CD4-positive, alpha-beta T cell treated with Interleukin-4 for 4 hours (primary cell): ENCODE measurements at regions not wholly inside any gene's neighbourhood (a gene's known extent, or its start where the extent isn't known, plus 50 kb on each side); places are given as distances from the start of the nearest gene placed in this dataset.

Experiments
- DNase-seq: peaks from one replicate; pipeline ENCODE4 v3.0.0-alpha.2; 2020

DNA sequence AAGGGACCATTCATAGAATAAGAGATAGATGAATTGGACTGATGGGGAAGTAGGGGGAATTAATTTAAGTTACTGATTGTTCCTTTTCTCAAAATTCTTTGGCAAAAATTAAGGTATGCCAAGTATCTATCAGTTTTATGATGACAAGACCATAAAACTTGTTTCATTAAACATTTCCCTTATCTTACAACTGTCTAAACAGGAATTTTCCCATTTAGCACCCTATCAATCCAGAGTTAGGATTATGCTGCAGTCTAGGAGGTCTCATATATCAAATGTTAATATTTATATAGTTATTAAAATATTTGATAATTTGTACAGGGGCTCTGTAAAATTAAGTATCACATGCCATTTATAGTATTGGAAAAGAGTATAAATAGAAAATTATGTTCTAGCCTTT is 51.5 kb upstream of the ARID1B start:
- DNase-seq, result no peak

DNA sequence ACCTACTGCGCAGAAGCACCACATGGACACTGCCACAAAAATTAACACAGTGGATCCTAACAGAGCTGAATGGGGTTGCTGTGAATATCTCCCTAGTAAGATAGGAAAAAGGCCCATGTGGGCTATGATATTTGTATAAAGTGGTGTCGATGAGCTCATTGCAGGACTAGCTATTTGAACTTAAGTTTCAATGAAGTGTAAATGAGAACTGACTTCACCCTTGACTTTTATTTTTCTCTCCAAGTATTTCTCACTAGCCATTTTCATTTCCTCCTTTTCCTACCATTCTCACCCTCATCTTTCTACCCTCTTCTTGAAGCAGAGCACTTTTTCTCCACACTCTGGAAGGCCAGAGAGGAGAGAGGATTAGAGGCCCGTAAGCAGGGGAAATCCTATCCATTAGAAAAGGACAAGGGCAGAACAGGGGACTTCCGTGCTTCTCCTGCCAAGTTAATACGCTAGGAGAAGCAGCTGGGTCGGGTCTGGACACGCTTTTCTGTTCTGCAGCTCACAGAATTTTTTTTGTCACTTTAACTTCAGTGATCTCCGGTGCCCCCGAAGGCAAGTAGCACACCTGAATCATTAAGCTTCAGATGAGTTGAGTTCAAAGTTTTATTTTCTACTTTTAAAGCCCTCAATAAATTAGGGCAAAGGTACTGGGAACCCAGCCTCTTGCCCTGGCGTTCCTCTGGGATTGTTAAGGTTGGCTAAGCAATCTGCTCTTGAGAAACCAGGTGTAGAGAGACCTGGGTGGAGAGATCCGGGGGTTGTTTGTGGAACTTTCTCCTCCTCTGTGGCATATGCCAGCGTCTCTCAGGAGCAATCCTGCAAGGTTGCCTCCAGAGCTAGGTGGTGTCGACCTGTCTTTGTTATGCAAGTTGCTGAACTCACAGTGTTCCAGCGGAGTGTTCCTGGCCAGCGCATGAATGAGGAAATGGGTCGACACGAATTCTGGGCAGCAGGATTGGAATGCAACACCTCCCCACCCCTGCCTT is 56.2 kb upstream of the ARID1B start:
- no peak for DNase-seq

DNA sequence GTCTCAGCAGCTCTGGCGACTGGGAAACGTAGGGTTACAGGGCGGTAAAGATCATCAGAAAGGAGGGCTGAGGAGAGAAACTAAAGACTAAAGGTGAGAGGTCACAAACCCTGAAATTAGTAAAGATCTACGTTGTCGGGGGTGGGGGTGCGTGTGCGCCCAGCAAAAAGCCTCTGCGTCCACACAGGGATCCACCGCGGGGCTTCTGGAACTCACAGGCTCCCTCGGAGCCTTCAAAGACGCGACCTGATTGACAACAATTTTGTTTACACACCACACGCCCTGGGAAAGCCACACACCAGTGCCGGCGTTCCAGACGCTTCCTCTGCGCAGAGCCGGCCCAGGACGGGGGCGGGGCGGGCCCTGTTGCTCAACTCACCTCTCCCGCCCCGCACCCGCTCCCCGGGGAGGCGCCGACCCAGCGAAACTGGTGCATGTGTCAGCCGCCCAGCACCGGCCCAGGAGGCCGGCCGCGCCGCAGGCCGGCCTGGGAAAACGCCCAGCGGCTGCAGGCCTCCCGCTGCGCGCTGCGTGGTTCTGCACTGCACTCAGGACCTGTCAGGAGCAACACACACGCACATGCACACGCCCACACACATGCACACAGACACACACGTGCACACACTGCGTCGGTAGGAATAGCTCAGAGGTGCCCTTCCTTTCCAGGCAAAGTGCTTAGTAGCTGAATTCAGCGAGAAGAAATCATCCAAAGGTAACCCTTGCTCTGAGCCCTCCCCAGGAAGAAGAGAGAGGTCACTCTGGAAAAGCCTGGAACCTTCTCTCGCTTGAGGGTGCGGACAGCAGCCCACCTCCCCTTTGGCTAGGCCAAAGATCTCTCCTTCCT is 57.2 kb upstream of the ARID1B start:
- DNase-seq, result peak; percentile 70

DNA sequence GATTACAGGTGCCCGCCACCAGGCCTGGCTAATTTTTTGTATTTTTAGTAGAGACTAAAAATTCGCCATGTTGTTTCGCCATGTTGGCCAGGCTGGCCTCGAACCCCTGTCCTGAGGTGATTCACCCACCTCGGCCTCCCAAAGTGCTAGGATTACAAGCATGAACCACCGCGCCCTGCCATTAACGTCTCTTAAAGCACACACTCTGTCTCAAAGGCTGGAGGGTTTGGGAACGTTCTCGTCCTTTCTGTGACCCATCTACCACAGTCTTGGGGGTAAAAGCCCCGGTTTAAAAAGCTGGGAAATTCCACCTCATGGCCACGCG is 57.8 kb upstream of the ARID1B start:
- DNase-seq, result no peak

DNA sequence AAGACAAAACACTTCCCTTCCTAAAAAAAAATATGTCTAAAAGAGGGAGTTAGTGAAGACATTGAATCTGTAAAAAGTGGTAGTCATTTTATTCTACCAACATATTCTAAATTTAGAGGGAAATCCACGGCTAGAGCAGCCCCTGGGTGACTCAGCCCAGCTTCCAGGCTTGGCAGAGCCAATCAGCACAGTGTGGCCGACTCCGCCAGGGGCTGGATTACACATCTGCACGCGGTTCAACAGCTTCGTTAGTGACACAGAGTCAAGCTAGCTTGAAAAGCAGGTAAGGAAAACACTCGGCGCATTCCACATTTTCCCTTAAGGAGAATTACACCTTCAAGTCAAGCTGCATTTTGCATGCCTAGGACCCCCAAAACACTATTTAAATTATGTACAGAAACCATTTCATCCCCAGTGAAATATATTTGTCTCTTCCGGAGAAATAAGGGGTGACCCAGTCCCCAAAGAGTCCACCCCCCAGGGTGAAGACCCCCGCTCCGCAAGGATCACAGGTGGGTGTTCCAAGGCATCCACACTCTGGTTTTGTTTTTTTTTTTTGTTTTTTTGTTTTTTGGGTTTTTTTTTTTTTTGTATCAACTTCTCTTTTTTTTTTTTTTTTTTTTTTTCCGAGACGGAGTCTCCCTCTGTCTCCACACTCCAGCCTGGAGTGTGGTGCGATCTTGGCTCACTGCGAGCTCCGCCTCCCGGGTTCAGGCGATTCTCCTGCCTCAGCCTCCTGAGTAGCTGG is 58.4 kb upstream of the ARID1B start:
- no peak for DNase-seq

DNA sequence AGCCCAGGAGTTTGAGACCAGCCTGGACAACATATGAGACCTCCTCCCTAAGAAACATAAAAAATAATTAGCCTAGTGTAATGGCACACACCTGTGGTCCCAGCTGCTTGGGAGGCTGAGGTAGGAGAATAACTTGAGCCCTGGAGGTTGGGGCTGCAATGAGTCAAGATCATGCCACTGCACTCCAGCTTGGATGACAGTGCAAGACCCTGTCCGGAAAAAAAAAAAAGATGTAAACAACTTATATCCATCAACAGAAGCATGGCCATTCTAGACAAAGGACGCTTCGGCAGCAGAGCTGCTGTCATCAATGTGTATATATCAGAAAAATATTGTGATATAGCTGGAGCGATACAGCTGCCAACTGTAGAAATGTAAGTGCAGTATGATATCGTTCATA is 59.6 kb upstream of the ARID1B start:
- DNase-seq, result no peak

DNA sequence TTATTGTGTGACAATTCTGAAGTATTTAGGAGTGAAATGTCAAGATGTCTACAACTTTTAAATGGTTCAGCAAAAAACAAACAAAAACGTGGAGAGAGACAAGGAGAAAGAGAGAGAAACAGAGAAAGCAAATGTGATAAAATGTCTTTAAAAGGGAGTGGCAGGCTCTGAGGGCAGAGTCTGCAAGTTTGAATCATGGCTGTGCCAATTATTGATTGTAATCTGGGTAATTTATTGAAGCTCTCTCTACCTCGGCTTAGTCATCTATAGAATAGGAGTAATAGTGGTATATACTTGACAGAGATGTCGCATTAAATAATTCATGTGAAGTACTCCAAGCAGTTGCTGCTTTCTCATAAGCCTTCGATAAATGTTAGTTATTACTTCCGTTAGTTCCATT is 61.3 kb upstream of the ARID1B start:
- no peak for DNase-seq

DNA sequence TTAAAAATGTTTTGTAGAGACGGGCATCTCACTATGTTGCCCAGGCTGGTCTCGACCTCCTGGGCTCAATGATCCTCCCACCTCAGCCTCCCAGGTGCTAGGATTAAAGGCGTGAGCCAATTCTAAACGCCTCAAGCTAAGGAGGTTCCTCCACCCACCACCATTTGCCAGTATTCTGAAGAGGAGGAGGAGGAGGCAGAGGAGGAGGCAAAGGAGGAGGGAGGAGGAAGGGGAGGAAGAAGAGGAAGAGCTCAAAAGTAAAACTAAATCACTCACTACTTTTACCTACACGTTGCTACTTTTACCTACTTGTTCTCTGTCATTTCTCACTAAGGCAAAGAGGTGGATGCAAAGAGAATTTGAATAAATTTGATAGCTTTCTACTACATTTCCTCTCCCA is 63.6 kb upstream of the ARID1B start:
- no peak for DNase-seq

DNA sequence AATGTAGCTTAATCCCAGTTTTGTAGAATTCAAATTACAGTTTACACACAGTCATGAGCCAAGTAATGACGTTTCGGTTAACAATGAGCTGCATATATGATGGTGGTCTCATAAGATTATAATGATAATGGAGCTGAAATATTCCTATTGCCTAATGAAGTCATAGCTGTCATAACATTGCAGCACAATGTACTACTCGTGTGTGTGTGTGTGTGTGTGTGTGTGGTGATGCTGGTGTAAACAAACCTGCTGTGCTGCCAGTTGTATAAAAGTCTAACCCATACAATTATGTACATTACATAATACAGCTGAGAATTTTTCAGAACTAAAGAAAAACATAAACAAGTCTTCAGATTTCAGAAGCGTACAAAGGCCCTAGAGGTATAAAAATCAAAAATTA is 66.7 kb upstream of the ARID1B start:
- no peak for DNase-seq

DNA sequence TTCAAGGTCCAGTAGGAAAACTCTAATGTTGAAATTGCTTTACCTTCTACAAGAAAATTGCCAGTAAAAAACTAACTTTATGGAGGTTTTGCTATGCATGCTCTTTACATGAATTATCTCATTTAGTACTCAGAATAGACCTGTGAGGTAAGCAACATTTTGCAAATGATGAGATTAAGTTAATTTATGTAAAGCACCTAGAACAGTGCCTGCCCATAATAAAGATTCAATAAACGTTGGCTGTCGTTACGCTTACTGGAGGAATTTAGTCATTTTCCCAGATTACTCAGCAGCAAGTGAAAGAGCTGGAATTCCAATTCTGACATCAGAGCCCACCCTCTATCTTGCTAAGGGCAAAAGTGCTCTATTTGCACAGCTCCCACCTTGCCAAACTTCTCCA is 69.4 kb upstream of the ARID1B start:
- DNase-seq, result no peak

DNA sequence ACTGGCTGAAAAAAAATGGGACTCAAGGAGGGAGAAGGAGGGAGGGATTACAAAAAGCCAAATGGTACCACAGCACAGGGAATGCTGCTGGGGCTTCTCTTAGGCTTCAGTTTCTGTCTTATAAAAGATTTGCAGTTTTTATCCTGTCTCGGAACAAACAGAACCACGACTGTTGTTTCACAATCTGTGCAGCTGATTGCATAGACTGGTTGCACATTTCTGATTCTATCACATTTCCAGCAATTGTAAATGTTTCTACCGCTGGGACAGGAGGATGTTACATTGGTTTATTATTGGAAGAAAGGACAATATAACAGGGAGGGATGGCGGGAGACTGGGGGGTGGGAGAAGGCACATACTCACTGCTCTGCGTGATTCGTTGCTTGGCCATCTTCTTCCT is 73.5 kb upstream of the ARID1B start:
- DNase-seq, result no peak

DNA sequence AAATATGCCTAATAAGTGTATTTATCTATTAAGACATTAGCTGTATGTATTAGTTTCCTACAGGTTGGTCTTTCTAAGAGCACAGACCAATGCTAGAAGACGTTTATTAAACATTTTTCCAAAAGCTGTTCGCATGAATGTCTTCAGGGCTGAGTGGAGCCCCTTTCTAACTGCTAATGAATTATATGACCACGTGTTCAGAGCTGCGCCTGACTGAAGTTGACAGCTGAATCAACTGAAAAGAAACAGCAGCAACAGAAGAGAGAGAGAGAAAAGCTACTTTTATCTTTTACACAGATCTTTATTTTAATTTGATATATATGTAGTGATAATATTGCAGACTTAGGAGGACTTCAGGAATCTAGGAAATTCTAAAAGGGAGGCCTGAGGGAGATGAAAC is 75.2 kb upstream of the ARID1B start:
- no peak for DNase-seq

DNA sequence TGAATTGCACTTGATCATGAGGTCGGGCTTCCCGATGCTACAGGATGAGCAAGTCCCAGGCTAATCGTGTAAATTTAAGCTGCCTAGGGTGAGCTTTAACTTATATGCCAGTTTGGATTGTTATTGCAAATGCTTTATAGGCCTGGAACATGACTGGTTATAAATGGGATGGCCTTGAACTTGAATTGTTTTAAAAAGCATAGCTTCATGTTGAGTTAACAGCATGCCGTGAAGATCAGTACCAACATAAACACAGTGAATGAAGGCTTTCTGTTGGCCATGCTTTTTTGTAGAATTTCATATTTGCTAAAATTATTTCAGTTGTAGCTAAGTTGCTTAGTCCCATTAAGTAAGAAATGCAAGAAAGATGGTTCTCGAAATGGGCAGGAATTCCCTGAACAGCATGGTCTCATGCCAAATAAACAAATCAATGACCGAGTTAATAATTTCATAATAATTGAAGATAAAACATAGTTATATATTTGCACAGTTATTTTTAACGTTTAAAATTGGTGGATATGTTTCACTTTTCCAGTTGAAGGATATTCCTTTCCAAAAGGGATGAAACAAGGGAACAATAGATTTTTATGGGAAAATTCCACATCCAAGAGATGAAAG is 76.6 kb upstream of the ARID1B start:
- DNase-seq, result no peak

DNA sequence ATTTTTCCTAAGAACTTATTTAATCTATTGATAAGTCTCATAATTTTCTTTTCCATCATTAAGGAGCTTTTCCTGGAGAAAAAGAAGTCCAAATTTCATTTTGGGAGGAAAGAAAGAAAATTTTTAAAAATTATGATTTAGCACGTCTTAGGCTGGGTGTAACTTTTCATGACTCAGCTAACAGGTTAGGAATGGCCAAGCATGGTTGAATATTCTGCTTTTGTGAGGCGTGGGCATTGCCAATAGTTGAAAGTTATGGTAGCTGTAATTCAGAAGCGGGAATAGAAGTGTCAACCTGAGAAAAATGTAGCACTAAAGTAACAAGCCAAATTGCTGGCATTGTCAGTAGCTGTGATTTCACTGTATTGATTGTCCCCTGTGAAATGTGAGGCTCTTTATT is 77.2 kb upstream of the ARID1B start:
- no peak for DNase-seq

DNA sequence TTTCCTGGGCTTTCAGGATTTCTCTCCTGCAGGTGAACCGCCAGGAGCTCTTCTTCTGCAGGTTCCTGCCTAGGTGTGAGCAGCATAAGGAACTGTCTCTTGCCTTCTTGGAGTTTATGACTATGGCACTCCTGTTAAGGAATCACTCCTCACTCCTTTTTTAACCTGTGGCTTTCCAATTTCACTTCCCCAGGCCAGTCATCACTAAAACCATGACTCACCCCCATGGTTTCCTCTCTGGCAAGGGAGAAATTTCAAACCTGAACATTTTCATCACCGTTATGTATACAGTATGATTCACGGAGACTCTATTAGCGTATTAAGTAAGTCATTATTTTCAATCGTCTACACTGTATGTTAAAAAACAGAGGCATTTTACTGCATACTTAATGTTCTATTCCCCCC is 78.2 kb upstream of the ARID1B start:
- no peak for DNase-seq

DNA sequence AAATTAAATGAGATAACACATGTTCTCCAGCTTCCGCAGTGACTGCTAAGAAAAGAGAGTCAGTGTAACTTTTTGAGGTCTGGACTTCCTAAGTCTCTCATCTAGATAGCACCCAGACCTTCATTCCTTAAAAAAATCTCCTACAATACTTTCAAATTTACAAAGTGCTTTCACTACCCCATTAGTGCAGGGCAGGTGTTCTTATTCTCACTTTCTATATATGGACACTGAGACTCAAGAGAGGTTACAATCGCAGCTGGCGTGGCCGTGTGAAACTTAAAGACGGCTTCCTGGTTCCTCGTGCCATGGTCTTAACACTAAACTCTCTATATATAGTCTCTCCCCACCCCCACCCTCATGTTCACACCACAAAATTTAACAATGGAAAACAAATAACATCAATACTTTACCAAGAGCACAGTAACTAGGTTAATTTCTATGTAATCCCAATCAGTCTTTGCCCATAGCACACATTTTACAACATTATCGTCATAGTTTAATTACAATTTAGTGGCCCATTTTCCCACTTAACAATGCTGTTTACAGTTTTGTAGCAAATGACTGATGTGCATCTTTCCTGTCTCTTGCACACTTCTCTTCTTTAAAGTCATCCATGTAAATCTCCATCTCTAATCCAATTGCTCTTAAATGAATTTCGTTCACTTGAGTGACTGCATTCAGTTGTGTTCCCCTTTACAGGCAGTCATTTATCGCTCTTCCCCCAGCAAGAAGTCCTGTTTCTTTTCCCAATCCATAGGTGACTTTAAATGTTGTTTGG is 78.8 kb upstream of the ARID1B start:
- no peak for DNase-seq

DNA sequence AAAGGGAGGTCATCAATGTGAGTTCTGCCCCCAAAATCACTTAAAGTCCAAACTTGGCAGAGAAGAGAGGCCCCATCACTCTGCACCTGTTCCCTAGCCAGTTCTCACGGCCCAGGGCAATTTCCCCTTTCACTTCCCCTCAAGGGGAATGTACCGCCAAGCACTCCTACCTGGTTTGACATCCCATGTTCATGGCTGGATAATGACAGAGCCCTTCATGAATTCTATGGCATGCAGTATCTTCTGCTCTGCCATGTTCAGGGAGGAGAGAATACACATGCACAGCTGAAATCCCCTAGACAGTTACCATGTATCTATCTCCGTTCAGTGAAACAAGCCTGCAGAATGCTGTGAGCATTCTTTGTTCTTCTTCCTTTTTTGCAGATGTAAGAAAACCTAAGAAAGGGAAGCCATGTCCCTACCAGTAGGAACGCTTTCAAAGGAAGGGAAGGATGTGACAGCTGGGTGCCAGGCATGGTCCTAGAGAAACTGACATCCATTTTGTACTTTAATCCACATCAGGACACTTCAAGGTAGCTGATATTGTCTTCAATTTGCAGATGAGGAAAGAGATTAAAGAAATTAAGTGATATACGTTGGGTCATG is 79.8 kb upstream of the ARID1B start:
- no peak for DNase-seq

DNA sequence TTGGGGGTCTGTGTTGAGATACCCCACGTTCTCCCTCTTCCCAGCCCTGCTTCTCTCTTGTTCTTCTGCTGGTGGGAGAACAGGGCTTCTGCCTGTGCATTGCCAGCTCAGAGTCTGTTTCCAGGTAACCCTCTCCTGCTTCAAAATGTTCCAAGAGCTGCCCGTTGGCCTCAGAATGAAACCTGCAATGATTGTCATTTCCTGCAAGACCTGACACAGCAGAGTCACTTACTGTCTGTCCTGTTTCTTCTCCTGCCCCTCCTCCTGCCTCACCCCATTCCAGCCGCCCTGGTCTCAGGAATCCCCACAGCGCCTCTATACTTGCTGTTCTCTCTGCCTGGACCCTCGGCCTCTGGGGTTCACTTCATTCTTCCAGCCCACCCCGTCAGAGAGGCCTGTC is 81.4 kb upstream of the ARID1B start:
- DNase-seq, result no peak

DNA sequence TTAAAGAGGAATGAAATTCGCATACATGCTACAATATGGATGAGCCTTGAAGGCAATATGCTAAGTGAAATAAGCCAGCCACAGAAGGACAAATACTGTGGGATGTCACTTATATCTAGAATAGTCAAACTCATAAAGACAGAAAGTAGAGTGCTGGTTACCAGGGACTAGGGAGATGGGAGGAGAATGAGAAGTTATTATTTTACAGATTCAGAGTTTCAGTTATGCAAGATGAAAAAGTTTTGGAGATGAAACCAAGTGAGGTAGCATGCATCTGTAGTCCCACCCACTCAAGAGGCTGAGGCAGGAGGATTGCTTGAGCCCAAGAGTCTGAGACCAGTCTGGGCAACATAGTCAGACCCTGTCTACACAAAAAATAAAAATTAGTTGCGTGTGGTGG is 82.5 kb upstream of the ARID1B start:
- DNase-seq, result no peak

DNA sequence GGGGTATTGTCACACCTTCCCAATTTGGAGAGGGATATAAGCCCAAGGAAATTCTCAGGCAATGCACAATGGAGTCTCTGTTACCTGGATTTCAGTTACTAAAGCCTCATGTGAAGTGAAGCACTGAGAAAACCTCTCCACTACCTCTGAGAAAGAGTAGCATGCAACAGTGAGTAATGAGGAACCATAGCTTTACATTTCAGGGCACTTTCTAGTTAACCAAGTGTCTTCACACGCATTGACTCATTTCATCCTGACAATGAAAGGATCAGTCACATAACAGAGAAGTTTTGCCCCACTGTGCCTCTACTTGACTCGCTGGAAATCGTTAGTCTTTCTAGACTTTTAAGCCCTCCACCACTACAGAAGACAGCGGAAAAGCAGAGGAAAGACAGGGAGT is 86.2 kb upstream of the ARID1B start:
- no peak for DNase-seq

DNA sequence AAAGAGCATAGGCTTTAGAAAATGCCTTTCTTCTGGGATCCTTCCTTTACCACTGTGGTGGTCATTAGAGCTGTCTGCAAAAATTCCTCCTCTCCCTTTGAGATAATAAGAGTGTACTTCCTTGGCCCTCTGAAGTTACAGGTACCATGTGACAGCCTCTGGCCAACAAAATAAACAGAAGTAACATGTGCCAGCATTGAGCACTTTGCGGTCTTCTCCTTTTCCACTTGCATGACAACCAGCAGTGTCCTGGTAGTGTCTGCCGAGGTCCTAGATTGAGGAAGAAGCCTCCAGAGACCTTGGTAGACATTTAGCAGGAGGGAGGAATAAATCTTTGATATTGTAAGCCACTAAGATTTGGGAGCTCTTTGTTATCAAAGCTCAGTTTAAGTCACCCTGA is 87.5 kb upstream of the ARID1B start:
- DNase-seq, result no peak

DNA sequence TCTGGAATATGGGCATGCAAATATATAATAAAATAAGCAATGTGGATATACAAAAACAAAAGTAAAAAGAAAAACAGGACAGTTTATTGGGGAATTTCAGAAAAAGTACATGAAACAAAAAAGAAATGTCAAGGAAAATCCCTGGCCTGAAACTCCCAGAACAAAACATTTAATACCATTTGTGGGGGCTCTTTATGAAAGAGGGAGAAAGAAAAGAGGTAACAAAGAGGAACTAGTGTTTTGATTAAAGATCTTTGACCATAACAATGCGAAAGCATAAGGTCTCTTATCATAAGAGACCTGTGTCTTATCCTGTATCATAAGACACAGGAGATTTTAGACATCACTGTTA is 88.6 kb upstream of the ARID1B start:
- no peak for DNase-seq
